ENCODE measurements at regions not wholly inside any gene's neighbourhood (a gene's known extent, or its start where the extent isn't known, plus 50 kb on each side); places are given as distances from the start of the nearest gene placed in this dataset.

GRCh38 chr13:106299621-106300020 lies 235.8 kb downstream of the EFNB2 start:
- no peak for DNase-seq (ENCODE audit: low read depth in 3 of 3)

GRCh38 chr13:106297283-106297682 lies 238.2 kb downstream of the EFNB2 start:
- no peak for DNase-seq (ENCODE audit: low read depth in 3 of 3)

- DNase-seq (ENCODE audit: low read depth in 3 of 3): no peak
Measured at GRCh38 chr13:106296723-106297122, 238.7 kb downstream of the EFNB2 start.

- no peak for DNase-seq (ENCODE audit: low read depth in 3 of 3)
Measured at GRCh38 chr13:106295971-106296370, 239.5 kb downstream of the EFNB2 start.

- DNase-seq (ENCODE audit: low read depth in 3 of 3): no peak
Measured at GRCh38 chr13:106291006-106291405, 244.5 kb downstream of the EFNB2 start.

- DNase-seq (ENCODE audit: low read depth in 3 of 3): no peak
Measured at GRCh38 chr13:106287351-106287750, 248.1 kb downstream of the EFNB2 start.

GRCh38 chr13:106286811-106287210 lies 248.7 kb downstream of the EFNB2 start:
- no peak for DNase-seq (ENCODE audit: low read depth in 3 of 3)

- DNase-seq (ENCODE audit: low read depth in 3 of 3): no peak
Measured at GRCh38 chr13:106284358-106284757, 251.1 kb downstream of the EFNB2 start.

GRCh38 chr13:106281426-106281825 lies 254.0 kb downstream of the EFNB2 start:
- no peak for DNase-seq (ENCODE audit: low read depth in 3 of 3)

- no peak for DNase-seq (ENCODE audit: low read depth in 3 of 3)
Measured at GRCh38 chr13:106277484-106278154, 257.8 kb downstream of the EFNB2 start.

- no peak for DNase-seq (ENCODE audit: low read depth in 3 of 3)
Measured at GRCh38 chr13:106276876-106277275, 258.6 kb downstream of the EFNB2 start.

GRCh38 chr13:106275446-106276032 lies 259.9 kb downstream of the EFNB2 start:
- DNase-seq (ENCODE audit: low read depth in 3 of 3): no peak

- DNase-seq (ENCODE audit: low read depth in 3 of 3): no peak
Measured at GRCh38 chr13:106274551-106275203, 260.8 kb downstream of the EFNB2 start.

- no peak for DNase-seq (ENCODE audit: low read depth in 3 of 3)
Measured at GRCh38 chr13:106263801-106264200, 271.7 kb downstream of the EFNB2 start.

- DNase-seq (ENCODE audit: low read depth in 3 of 3): no peak
Measured at GRCh38 chr13:106262886-106263285, 272.6 kb downstream of the EFNB2 start.

GRCh38 chr13:106261450-106261849 lies 274.0 kb downstream of the EFNB2 start:
- no peak for DNase-seq (ENCODE audit: low read depth in 3 of 3)

GRCh38 chr13:106260352-106260751 lies 275.1 kb downstream of the EFNB2 start:
- no peak for DNase-seq (ENCODE audit: low read depth in 3 of 3)

- DNase-seq (ENCODE audit: low read depth in 3 of 3): no peak
Measured at GRCh38 chr13:106259928-106260327, 275.5 kb downstream of the EFNB2 start.

GRCh38 chr13:106246666-106247188 lies 288.7 kb downstream of the EFNB2 start:
- no peak for DNase-seq (ENCODE audit: low read depth in 3 of 3)

- no peak for DNase-seq (ENCODE audit: low read depth in 3 of 3)
Measured at GRCh38 chr13:106246242-106246641, 289.2 kb downstream of the EFNB2 start.

GRCh38 chr13:106243011-106243565 lies 292.4 kb downstream of the EFNB2 start:
- DNase-seq (ENCODE audit: low read depth in 3 of 3): no peak
